VCaP (cell line): ENCODE measurements at regions not wholly inside any gene's neighbourhood (a gene's known extent, or its start where the extent isn't known, plus 50 kb on each side); places are given as distances from the start of the nearest gene placed in this dataset.

ENCODE experiments used
- H3K27ac ChIP-seq: fragments of 450-650 bp; 2 replicates; pipeline ENCODE4 v1.5.1; 2017
- CTCF ChIP-seq: fragments of 450-650 bp; conservative IDR thresholded peaks from 2 replicates; pipeline ENCODE4 v1.5.1; 2017; ENCODE audit warnings: mild to moderate bottlenecking, moderate library complexity

- TF ChIP-seq CTCF, result no peak
Observed at GRCh38 chr6:126091466-126091865, 105.1 kb downstream of the TRMT11 start.

DNA sequence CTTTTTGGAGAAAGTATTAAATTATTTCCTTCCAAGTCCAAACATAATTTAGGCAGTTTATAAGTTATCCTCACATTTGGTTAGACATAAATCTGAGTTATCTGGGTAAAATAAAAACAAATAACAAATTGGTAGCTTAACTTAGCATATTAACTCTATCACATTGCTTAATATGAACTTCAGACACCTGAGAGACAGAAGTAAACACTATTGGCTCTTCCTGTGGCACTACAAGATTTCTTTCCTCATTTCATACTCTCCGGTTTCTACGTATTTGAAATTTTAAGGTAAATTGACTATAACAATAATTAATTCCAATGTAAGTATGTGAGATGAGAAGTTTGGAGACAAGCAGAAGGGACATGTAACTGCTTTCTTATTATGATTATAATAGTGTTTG, 106.8 kb downstream of the TRMT11 start:
- H3K27ac ChIP-seq, result no peak overlapping the region
- TF ChIP-seq CTCF, result no peak

More at GRCh38 chr6:126091466-126091865, 105.1 kb downstream of the TRMT11 start:
- no peak overlapping the region for H3K27ac ChIP-seq

- no peak overlapping the region for H3K27ac ChIP-seq
- TF ChIP-seq CTCF, result no peak
Observed at GRCh38 chr6:126094411-126094810, 108.1 kb downstream of the TRMT11 start.

GRCh38 chr6:126100386-126100785, 114.0 kb downstream of the TRMT11 start:
- TF ChIP-seq CTCF, result no peak
- H3K27ac ChIP-seq, result no peak overlapping the region

DNA sequence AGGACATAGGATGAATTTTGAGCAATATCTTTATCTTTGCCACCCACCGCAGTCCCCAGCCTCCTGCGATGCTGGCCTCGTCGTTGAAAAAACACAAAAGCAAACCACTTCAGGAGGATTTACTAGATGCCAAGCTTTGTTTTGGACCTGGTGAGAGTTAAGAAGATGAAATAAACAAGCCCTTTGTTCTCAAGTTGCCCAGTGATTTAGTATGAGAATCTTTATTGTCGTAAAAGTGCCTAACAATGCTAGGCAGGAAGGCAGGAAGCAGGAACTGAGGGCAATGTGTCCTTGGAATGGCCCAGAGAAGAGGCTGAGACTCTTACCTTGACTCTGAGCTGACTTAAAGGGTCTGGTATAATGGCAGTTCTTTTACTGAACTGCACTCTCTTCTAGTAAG, 116.0 kb downstream of the TRMT11 start:
- no peak overlapping the region for H3K27ac ChIP-seq
- no peak for TF ChIP-seq CTCF

- no peak for TF ChIP-seq CTCF
- H3K27ac ChIP-seq, result no peak overlapping the region
Observed at GRCh38 chr6:126103993-126104392, 117.7 kb downstream of the TRMT11 start.

- peak overlapping the region; percentile 71 for H3K27ac ChIP-seq
- TF ChIP-seq CTCF, result no peak
Observed at GRCh38 chr6:126107475-126108166, 121.3 kb downstream of the TRMT11 start.
